Iris pigment epithelial cell (primary cell): ENCODE measurements at regions not wholly inside any gene's neighbourhood (a gene's known extent, or its start where the extent isn't known, plus 50 kb on each side); places are given as distances from the start of the nearest gene placed in this dataset.

ENCODE experiments used
- DNase-seq: peaks from one replicate; pipeline ENCODE4 v3.0.0-alpha.2; 2011; ENCODE audit warnings: low read depth

DNA sequence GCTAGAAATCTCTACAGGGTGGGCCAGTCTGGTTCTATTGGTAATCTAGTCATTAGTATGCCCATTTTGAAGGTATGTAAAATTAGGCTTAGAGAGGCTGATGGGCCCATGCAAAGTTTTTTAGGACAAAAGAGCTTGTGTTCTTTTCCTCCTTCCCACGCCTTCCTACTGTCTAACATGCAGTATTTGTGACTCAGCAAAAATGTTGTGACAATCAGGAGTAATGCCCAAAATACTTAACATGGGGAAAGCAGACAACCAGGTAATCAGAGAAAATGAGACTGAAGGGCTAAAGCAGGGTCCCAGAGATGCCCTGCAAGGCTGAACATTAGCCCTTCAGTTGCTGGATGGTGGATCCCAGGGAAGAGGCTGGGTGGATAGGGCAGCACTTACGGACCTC is 437.9 kb downstream of the BCL11B start:
- DNase-seq, result no peak

DNA sequence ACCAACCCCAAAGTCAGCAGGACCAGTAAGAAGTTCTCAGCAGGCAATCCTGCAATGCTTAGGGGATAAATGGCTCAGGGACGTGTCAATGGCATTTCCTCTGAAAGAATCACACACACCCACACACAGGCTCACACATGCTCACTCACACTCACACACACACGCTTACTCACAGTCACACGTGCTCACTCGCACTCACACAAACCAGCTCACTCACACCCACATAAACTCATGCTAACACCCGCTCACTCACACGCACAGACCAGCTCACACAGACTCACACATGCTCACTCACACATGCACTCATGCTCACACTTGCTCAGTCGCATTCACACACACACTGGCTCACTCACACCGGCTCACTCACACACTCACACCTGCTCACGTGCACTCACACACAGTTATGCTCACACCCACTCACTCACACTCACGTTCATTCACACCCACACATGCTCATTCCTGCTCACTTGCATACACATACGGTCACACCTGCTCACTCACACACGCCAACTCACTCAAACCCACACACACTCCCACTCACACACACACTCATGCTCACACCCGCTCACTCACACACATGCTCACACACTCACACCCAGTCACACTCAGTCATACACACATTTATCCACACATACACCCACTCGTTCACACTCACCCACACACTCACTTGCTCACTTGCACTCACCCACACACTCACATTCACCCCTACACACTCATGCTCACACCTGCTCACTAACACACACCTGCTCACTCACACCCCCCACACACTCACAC is 436.8 kb downstream of the BCL11B start:
- no peak for DNase-seq

- no peak for DNase-seq
These were observed 436.2 kb downstream of the BCL11B start for GRCh38 chr14:98835825-98836100.

- no peak for DNase-seq
These were observed 431.9 kb downstream of the BCL11B start for GRCh38 chr14:98840091-98840490.

DNA sequence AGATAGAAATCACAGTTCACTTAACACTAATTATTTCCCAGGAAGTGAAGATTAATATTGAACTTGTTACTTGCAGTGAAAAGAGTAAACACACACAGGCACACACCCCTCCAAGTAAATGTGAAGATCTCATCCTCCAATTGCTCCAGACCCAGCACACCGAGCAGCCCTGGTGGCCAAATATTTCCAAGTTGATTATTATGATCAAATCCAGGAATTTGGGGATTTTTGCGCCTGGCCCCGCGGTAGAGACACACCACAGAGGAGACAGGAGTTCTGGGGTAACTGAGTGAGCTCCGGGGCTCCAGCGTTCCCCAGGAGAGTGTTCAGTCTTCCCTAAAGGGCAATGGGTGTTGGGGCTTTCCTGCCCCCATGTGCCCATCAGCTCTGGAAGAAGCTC is 431.5 kb downstream of the BCL11B start:
- no peak for DNase-seq

DNA sequence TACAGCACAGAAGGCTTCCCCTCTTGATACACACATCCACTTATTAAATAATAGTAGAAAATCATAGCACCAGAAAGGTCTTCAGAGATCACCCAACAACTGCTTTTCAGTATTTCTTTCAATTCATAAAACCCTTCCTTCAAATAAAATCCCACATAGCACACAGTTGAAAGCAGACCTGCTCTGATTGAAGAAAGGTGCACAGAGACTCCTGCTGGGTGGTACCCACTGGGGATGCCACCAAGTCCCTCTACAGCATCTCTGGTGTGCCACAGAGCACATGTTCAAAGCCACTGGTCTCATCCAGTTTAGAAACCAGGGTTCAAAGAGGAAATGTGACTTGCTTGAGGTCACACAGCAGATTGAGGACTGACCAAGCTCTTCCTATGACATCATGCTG is 427.5 kb downstream of the BCL11B start:
- no peak for DNase-seq

GRCh38 chr14:98847521-98848468 is 424.2 kb downstream of the BCL11B start:
- no peak for DNase-seq

DNA sequence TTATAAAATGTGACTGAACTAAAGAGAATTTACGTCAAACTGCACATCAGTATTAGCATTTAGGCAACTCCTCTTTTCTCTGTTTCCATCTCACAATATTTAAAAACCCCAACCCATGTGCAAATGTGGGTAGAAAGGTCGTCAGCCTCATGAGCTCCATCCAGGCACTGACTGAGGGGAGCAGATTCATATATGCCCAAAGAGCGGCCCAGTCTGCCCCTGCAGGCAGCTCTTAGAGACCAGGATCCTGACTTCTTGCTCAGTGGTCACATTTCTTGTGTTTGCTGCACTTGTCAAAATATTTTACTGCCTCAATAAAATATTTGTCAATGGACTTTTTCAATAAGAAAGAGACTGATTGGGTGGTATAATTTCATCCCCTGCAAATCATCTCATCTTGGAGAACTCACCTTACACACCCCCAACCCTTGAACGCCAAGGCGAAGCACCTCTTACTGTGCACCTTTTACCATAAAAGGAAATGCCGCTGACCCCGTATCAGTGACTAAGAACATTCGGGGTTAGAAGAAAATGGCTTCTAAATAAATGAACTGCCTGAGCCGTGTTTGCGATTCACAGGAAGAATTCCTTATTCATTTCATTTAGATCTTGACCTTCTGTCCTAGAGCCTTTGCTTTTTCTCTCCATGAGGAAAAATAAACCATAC is 418.8 kb downstream of the BCL11B start:
- DNase-seq, result no peak

DNA sequence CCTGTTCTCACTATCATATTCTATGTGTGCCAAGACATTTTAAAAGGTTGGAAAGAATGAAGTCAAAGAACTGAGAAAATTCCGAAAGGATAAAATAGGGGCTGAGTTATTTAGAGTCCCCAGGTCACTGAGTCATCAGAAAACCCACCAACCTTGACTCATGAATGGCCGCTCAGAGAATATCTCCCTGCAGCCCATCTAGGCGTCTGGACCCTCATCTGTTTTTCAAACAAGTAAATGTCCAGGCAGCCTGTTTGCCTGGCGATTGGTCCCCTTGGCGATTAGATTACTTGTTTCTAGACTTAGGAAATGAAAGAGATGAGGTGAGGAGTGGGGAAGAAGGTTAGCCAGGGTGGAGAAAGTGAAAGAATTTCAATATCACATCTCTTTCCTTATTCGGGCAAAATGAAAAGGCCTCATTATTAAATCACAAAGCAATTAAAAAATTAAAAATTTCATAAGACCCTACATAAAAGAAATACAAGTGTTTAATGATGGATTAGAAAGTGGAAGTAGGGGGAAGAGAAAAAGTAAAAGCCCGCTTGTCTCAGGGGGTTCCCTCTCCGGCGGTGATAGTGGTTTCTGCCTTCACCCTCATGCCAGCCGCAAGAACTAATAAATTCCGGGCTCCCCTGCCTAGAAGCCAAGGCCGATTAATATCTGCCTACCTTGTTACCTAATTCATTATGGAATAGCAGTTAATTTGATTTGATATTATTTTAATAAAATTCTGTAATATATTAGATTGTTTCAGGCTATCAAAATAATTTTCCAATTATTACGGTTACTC is 415.9 kb downstream of the BCL11B start:
- DNase-seq, result no peak

GRCh38 chr14:98858158-98858557 is 413.8 kb downstream of the BCL11B start:
- no peak for DNase-seq

- no peak for DNase-seq
These were observed 413.4 kb downstream of the BCL11B start for GRCh38 chr14:98858561-98858960.

- DNase-seq, result no peak
These were observed 412.7 kb downstream of the BCL11B start for GRCh38 chr14:98859301-98859700.

GRCh38 chr14:98864211-98864610 is 407.8 kb downstream of the BCL11B start:
- no peak for DNase-seq

- no peak for DNase-seq
These were observed 404.9 kb downstream of the BCL11B start for GRCh38 chr14:98867146-98867545.

DNA sequence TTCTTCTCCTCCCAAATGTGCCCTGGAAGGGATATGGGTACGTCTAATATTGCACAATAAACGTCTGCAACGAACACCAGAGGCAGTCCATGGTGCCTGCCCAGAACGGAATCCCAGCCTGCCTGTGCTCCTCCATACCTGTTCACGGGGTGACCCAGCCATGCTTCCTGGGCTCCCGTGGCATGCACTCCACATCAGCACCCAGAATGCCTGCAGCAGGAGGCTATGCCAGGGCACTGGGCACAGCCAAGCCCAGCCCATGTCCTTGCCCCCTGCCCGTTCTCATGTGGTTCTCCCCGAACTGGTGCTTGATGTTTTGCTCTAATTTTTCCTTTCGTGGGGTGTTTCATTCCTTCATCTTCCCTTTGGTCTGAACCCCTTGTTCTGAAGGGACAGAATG is 404.3 kb downstream of the BCL11B start:
- DNase-seq, result no peak

DNA sequence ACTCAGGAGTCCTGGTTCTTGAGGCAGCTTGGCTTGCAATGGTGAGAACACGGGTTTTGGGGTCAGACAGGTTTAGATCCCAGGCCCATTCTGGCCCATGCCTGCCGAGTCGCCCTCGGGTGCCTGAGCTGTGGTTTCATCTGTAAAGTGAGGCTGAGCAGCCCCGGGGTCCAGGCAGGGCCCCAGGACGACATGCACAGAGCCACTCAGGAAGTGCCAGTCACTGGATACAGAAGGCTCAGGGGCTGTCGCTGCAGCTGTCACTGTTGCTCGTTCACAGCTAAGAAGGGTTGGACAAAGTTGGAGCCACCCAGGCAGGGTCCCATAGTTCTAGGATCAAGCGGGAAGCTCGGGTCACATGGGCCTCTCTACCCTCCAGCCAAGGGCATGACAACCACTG is 403.1 kb downstream of the BCL11B start:
- no peak for DNase-seq

DNA sequence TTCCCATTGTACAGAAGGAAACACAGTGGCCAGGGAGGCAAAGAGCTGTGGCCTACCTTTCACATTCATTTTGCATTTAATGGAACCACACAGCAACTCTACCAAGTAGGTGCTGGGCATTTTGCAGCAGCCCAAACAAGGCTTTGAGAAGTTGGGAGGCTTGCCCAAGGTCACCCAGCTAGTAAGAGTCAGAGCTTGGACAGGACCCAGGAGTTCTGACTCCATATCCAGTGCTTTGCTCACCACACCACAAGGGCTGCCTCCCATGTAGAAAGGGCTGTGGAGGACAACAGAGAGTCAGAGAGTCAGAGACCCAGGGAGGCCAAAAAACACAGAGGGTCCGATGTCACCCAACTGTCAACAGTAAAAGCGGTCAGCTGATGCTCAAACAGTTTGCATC is 400.2 kb downstream of the BCL11B start:
- DNase-seq, result peak; percentile 6

GRCh38 chr14:98877065-98877464 is 394.9 kb downstream of the BCL11B start:
- no peak for DNase-seq

- DNase-seq, result no peak
These were observed 393.7 kb downstream of the BCL11B start for GRCh38 chr14:98878282-98878681.

GRCh38 chr14:98886982-98887381 is 385.0 kb downstream of the BCL11B start:
- DNase-seq, result no peak

- no peak for DNase-seq
These were observed 383.7 kb downstream of the BCL11B start for GRCh38 chr14:98888281-98888680.
